ENCODE measurements at regions not wholly inside any gene's neighbourhood (a gene's known extent, or its start where the extent isn't known, plus 50 kb on each side); places are given as distances from the start of the nearest gene placed in this dataset.

GRCh38 chr5:25094219-25094618, 449.4 kb upstream of the CDH10 start:
- TF ChIP-seq TSHZ2 (CRISPR knock-in tag; IDR thresholded peaks at IDR 0.05) (no peak), ZNF565 (CRISPR knock-in tag; conservative IDR thresholded peaks at IDR 0.05; ENCODE audit: low read depth) (no peak), CSDC2 (CRISPR knock-in tag; IDR thresholded peaks at IDR 0.05) (no peak), ARNTL (CRISPR knock-in tag; IDR thresholded peaks at IDR 0.05; ENCODE audit: borderline replicate concordance, low read depth) (no peak), TOX (CRISPR knock-in tag; IDR thresholded peaks at IDR 0.05; ENCODE audit: borderline replicate concordance) (no peak), PATZ1 (CRISPR knock-in tag; IDR thresholded peaks at IDR 0.05; ENCODE audit: borderline replicate concordance) (no peak), CREB5 (CRISPR knock-in tag; IDR thresholded peaks at IDR 0.05; ENCODE audit: low read depth) (no peak), ZNF70 (CRISPR knock-in tag; IDR thresholded peaks at IDR 0.05) (no peak), ESRRG (CRISPR knock-in tag; IDR thresholded peaks at IDR 0.05) (no peak), POU6F1 (CRISPR knock-in tag; IDR thresholded peaks at IDR 0.05; ENCODE audit: borderline replicate concordance, low read depth) (no peak), BACH2 (CRISPR knock-in tag; IDR thresholded peaks at IDR 0.05; ENCODE audit: borderline replicate concordance) (no peak), PPARA (CRISPR knock-in tag; IDR thresholded peaks at IDR 0.05; ENCODE audit: borderline replicate concordance) (no peak), ZFP30 (CRISPR knock-in tag; IDR thresholded peaks at IDR 0.05) (no peak)

Data from SK-N-SH treated with all-trans-retinoic acid at 6 μM for 48 hours (cell line).